GM12878 (cell line): ENCODE measurements at regions not wholly inside any gene's neighbourhood (a gene's known extent, or its start where the extent isn't known, plus 50 kb on each side); places are given as distances from the start of the nearest gene placed in this dataset.

Experiments
- ASH2L ChIP-seq: fragments of 300-600, 200-600 bp; sonication (generic); IDR thresholded peaks from 2 replicates; pipeline ENCODE4 v1.6.1; 2017; ENCODE audit warnings: low read depth, mild to moderate bottlenecking, borderline replicate concordance
- CBFB ChIP-seq: IDR thresholded peaks from 2 replicates; pipeline ENCODE4 v1.6.1; 2016; ENCODE audit warnings: antibody characterized with exemption, low read depth
- CBX5 ChIP-seq: sonication (generic); IDR thresholded peaks from 2 replicates; pipeline ENCODE4 v1.6.1; 2016; ENCODE audit warnings: low read depth, moderate library complexity, mild to moderate bottlenecking, inconsistent platforms
- DPF2 ChIP-seq: fragments of 450-650 bp; IDR thresholded peaks from 2 replicates; pipeline ENCODE4 v1.6.1; 2017; ENCODE audit warnings: mild to moderate bottlenecking
- E2F4 ChIP-seq: IDR thresholded peaks from 2 replicates; pipeline ENCODE4 v1.6.1; 2012; ENCODE audit warnings: low read depth, low read length, improper control_type of control experiment
- EGR1 ChIP-seq, 2 experiments: IDR thresholded peaks; 1 replicate in 1 of 2; 2 replicates in 1 of 2; pipeline ENCODE4 v1.6.1; 2011 to 2012; ENCODE audit warnings: low read depth in 2 of 2, low read length in 2 of 2, borderline replicate concordance in 1 of 2, mild to moderate bottlenecking in 1 of 2, moderate library complexity in 1 of 2
- ETV6 ChIP-seq, 2 experiments: fragments of 450-650 bp in 1 of 2; IDR thresholded peaks in 1 of 2; conservative IDR thresholded peaks in 1 of 2; 2 replicates each; pipeline ENCODE4 v1.6.1; 2014; ENCODE audit warnings: antibody characterized with exemption in 1 of 2, borderline replicate concordance in 1 of 2, low read depth in 1 of 2, mild to moderate bottlenecking in 1 of 2, moderate library complexity in 1 of 2
- FOXM1 ChIP-seq: IDR thresholded peaks from 2 replicates; pipeline ENCODE4 v1.6.1; 2012; ENCODE audit warnings: low read depth, mild to moderate bottlenecking, inconsistent platforms, low read length, moderate library complexity
- JUND ChIP-seq: IDR thresholded peaks from 2 replicates; pipeline ENCODE4 v1.6.1; 2012; ENCODE audit warnings: low read depth, mild to moderate bottlenecking, low read length, improper control_type of control experiment, moderate library complexity
- MXI1 ChIP-seq: fragments of 150-350 bp; IDR thresholded peaks from 2 replicates; pipeline ENCODE4 v1.6.1; 2011; ENCODE audit warnings: low read depth, mild to moderate bottlenecking, inconsistent platforms, low read length, improper control_type of control experiment
- NR2C2 ChIP-seq: IDR thresholded peaks from 2 replicates; pipeline ENCODE4 v1.6.1; 2011; ENCODE audit warnings: borderline replicate concordance, low read depth; ENCODE audit not compliant: control insufficient read depth, insufficient read length
- POLR2A ChIP-seq: IDR thresholded peaks from 2 replicates; pipeline ENCODE4 v1.6.1; 2011; ENCODE audit warnings: low read depth, mild to moderate bottlenecking, low read length
- POLR2AphosphoS5 ChIP-seq: IDR thresholded peaks from 2 replicates; pipeline ENCODE4 v1.6.1; 2011; ENCODE audit warnings: mild to moderate bottlenecking, low read length, inconsistent platforms
- PRDM15 ChIP-seq: fragments of 450-650 bp; formaldehyde crosslinking; IDR thresholded peaks from 2 replicates; pipeline ENCODE4 v1.4.0; 2020; ENCODE audit warnings: mild to moderate bottlenecking, moderate library complexity
- SREBF2 ChIP-seq: IDR thresholded peaks from 2 replicates; pipeline ENCODE4 v1.6.1; 2012; ENCODE audit warnings: mild to moderate bottlenecking, low read length
- TCF12 ChIP-seq: IDR thresholded peaks from 2 replicates; pipeline ENCODE4 v1.6.1; 2011; ENCODE audit warnings: low read depth, mild to moderate bottlenecking, low read length
- ZBTB4 ChIP-seq: fragments of 450-650 bp; formaldehyde crosslinking; IDR thresholded peaks from 2 replicates; pipeline ENCODE4 v1.4.0; 2022; ENCODE audit warnings: mild to moderate bottlenecking, moderate library complexity
- ZNF24 ChIP-seq: fragments of 450-650 bp; IDR thresholded peaks from 2 replicates; pipeline ENCODE4 v1.6.1; 2017; ENCODE audit warnings: antibody characterized with exemption, mild to moderate bottlenecking
- ZNF274 ChIP-seq: IDR thresholded peaks from one replicate; pipeline ENCODE4 v1.8.0; 2011; ENCODE audit not compliant: insufficient read length, insufficient read depth
- ZNF687 ChIP-seq: fragments of 450-650 bp; IDR thresholded peaks from 2 replicates; pipeline ENCODE4 v1.6.1; 2017; ENCODE audit warnings: mild to moderate bottlenecking, moderate library complexity

GRCh38 chr2:176999301-176999700 is 213.3 kb upstream of the HNRNPA3 start (continued):
- TF ChIP-seq CBFB (peak; percentile 68), ETV6 (conservative IDR thresholded peaks at IDR 0.05 in 1 of 2, IDR thresholded peaks at IDR 0.05 in 1 of 2; ENCODE audit: borderline replicate concordance in 1 of 2, low read depth in 1 of 2) (peak in 1 of 2 experiments; percentile 73; a peak in 1 of 4 replicates), POLR2A (no peak), FOXM1 (peak; percentile 90), CBX5 (peak; percentile 60; the same call in 1 of the 2 replicates), ZNF687 (no peak), E2F4 (no peak), POLR2AphosphoS5 (no peak), ZNF24 (no peak), DPF2 (peak; percentile 47; the same call in 1 of the 2 replicates), EGR1 (IDR thresholded peaks at IDR 0.05; ENCODE audit: borderline replicate concordance in 1 of 2, low read depth in 2 of 2, low read length in 2 of 2) (no peak), JUND (0 out of 2 replicates have a peak, but pooled peaks have one; percentile 49), ZNF274 (no peak), ASH2L (no peak), NR2C2 (no peak), TCF12 (peak; percentile 76; the same call in 1 of the 2 replicates), PRDM15 (CRISPR knock-in tag) (no peak), ZBTB4 (CRISPR knock-in tag) (no peak), MXI1 (no peak), SREBF2 (no peak)
